Stimulated activated CD8-positive, alpha-beta memory T cell treated with anti-CD3 and anti-CD28 coated beads, Interleukin-4, amount 100 ng/mL, for 24 hours (primary cell): ENCODE measurements at regions not wholly inside any gene's neighbourhood (a gene's known extent, or its start where the extent isn't known, plus 50 kb on each side); places are given as distances from the start of the nearest gene placed in this dataset.

ENCODE experiments used
- DNase-seq: peaks from one replicate; pipeline ENCODE4 v3.0.0-alpha.2; 2020; ENCODE audit warnings: low read depth

DNA sequence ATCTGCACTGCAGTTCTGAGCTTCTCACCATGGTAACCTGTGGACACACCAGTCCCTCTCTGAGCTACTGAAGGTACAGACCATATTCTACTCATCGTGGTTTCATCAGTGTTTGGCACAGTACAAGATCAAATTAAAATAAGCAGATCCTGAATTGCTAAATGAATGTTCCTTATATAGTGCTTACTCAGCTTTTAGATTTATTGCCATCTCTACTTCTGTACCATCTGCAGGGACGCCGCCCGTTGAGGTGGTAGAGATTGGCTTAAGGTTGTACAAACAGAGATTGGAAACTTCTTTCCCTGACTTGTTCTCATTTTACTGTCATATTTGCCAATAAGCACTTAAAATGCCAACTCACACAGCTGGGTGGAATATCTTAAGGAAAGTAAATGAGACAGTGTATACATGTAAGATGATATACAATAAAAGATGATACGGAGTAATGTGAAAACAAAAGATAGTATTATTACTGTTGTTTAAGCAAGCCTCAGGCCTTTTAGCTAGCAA, 223.4 kb upstream of the FOXQ1 start:
- DNase-seq, result no peak

GRCh38 chr6:1087154-1087843, 224.6 kb upstream of the FOXQ1 start:
- DNase-seq, result no peak

DNA sequence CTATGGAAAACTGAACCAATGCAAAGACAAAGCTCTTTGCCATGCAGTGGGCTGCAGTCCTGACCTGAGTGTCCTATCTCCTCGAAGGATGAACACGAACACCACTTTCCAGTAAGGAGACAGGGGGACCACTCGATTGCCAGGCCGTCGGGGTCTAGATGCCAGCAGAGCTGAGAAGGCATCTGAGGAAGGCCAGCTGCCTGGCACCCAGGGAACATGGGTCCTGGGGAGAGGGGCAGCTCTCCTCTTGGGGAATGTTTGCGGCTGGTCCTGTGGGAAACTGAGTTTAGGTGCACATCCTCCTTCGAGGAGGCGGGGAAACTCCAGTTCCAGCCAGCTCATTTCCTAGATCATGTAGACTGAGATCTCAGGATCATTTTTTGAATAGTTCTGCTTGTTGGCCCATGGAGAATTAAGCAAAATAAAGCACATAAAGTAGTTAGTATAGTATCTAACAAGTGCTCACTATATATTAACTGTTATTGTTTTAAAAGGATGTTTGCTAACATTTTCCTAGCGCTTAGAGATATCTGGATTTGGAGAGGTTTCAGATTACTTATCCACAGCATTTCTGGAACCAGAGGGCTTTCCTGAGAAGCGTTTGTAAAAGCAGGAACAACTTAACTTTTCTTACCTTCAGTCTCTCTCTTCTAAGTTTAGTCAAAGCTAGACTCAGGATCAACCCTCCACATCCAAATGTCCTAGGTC, 225.3 kb upstream of the FOXQ1 start:
- DNase-seq, result no peak

DNA sequence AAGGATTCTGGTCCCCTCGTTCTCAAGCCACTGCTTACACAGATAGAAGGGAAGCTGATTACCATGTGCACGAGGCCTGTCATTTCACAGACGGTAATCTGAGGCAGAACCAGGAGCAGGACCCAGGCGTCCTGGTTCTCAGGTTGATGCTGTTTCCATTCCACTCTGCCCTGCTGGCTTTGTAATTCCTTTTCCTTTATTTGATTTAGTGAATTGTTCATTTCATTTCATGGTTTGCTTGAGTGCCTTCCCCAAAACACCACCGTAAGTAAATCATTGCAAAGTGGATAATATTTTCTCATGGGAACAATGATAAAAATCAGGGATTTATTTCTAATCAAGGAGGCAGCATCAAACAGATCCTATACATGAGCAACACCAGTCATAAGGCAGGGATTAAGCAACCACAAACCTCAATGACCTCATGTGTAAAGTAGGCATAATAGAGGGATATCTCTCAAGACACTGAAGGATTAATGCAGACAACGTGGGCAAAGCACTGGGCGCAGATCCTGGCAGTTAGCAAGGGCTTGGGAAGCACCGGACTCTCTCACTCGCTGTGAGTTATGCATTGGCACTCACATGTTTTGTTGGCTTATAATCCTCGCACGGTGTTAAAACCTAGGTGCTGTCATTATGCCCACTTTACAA, 229.5 kb upstream of the FOXQ1 start:
- no peak for DNase-seq

GRCh38 chr6:1081551-1082284, 230.2 kb upstream of the FOXQ1 start:
- DNase-seq, result no peak

DNA sequence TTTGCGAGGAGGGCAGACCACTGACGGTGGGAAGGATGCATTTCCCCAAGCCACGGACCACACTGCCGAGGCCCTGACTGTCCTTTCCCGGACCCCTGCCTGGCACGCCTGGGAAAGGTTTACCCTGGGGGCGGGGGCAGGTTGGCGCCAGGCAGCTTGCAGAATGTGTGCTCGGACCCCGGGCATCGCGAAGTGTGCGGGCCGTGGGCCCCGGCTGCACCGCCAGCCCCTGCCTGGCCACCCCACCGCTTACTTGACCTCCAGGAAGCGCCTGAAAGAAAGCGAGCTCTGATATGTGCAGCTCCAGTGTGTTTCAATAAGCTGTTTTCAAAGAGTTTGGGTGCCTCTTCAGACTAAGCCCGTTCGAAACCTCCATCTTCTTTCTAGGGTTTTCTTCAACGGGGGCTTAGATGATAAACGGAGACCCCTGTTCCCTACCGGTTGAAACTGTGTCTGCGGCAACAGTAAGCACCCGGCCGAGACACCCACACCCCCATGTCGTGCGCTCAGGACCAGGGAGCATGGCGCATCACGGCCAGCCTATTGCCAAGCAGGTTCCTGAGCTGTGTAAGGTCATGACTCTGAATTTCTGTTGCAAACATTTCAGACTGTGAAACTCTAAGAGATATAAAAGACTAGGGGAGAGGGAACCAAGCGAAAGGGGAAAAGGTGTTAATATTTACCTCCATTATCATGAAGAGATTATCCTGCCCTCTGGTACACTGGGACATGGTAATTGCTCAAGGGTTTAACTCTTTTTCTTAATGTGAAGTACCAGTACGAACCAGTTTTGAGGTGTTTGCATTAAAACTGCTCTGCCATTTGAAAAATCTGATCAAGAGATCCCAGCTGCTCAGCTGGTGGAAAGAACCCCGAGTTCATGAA, 231.2 kb upstream of the FOXQ1 start:
- DNase-seq, result no peak

DNA sequence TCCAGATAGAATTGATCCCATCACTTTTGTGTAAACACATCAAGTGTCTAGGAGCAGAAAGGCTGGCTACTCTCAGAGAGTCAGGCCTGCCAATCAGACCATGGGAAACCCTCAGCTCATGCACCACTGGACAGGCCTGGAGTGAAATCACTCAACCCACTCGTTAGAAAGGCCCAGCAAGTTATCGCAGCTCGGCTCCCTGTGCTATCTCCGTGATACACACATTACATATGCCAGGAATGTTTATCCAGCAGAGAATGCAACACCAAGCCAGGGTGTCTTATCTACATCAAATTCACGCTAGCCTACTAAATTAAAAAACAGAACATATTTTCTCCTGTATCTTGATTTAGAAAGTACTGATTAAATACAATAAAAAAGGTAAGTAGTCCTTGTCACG, 232.4 kb upstream of the FOXQ1 start:
- no peak for DNase-seq

- no peak for DNase-seq
Measured at GRCh38 chr6:1077478-1078416, 234.2 kb upstream of the FOXQ1 start.

GRCh38 chr6:1076531-1077459, 235.1 kb upstream of the FOXQ1 start:
- no peak for DNase-seq

DNA sequence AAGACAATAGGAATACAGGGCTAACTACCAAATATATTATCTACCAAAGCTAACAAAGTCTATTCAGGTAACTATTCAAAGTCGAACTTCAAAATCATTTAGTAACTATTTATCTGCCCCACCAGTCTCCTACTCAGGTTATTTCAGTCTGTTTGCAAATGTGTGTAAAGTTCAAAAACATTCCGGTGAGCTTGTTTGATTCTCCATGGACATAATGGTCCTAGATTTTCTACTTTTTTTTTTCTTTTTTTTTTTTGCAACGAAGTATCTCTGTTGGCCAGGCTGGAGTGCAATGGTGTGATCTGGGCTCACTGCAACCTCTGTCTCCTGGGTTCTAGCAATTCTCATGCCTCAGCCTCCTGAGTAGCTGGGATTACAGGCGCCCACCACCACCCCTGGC, 236.0 kb upstream of the FOXQ1 start:
- DNase-seq, result no peak

- no peak for DNase-seq
Measured at GRCh38 chr6:1075444-1075843, 236.5 kb upstream of the FOXQ1 start.

DNA sequence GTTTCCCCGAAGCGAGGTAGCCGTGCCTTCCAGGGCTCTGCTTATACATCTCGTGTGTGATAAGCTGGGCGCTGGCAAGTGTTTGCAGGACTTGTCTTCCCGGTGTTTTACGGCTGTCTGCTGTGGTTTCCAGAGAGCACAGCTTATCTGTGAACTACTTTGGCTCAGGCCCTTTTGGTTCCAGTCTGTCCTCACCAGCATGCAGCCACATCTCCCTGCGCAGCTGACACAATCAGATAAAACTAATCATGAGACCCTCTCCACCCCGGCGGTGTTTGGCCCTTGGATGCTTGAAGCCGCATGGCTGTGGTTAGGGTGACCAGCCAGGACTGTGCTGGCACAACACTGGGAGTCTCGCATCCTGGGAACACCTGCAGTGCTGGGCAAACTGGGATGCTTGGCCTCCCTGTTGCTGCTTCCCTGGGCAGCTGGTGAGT, 241.8 kb upstream of the FOXQ1 start:
- DNase-seq, result no peak

- DNase-seq, result no peak
Measured at GRCh38 chr6:1068905-1069304, 243.0 kb upstream of the FOXQ1 start.

DNA sequence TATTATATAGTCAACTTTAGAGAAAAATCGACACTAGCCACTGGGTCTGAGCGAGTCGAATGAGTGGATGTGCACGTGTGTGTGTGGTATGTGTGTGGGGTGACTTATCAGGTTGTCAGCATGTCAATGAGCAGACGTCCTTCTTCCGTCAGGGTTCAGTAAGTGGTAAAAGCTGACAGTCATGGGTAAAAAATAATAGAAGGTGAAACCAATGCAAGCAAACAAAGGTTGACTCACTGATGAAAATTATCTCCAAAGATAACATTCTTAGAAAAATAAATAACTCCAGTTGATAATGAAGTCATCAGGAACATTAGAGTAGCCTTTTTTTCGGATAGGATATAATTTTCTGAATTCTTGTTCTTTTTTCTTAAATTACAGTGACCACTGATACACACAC, 243.8 kb upstream of the FOXQ1 start:
- no peak for DNase-seq

GRCh38 chr6:1067346-1067745, 244.6 kb upstream of the FOXQ1 start:
- DNase-seq, result no peak

GRCh38 chr6:1066449-1067090, 245.3 kb upstream of the FOXQ1 start:
- DNase-seq, result no peak

GRCh38 chr6:1065986-1066385, 245.9 kb upstream of the FOXQ1 start:
- no peak for DNase-seq

GRCh38 chr6:1063671-1064355, 248.1 kb upstream of the FOXQ1 start:
- DNase-seq, result no peak
